HEK293T (cell line): ENCODE measurements at regions not wholly inside any gene's neighbourhood (a gene's known extent, or its start where the extent isn't known, plus 50 kb on each side); places are given as distances from the start of the nearest gene placed in this dataset.

ENCODE experiments used
- ARNT ChIP-seq: fragments of 450-650 bp; IDR thresholded peaks from 2 replicates; pipeline ENCODE4 v1.6.1; 2017; ENCODE audit warnings: mild to moderate bottlenecking
- BHLHE40 ChIP-seq: fragments of 450-650 bp; IDR thresholded peaks from 2 replicates; pipeline ENCODE4 v1.6.1; 2016; ENCODE audit warnings: mild to moderate bottlenecking, moderate library complexity, borderline replicate concordance
- FOXA1 ChIP-seq: fragments of 450-650 bp; IDR thresholded peaks from 2 replicates; pipeline ENCODE4 v1.6.1; 2016; ENCODE audit warnings: mild to moderate bottlenecking
- FOXM1 ChIP-seq: fragments of 450-650 bp; IDR thresholded peaks from 2 replicates; pipeline ENCODE4 v1.6.1; 2017; ENCODE audit warnings: mild to moderate bottlenecking, borderline replicate concordance
- L3MBTL2 ChIP-seq: fragments of 450-650 bp; conservative IDR thresholded peaks from 2 replicates; pipeline ENCODE4 v1.6.1; 2016; ENCODE audit warnings: mild to moderate bottlenecking
- LEF1 ChIP-seq: fragments of 450-650 bp; IDR thresholded peaks from 2 replicates; pipeline ENCODE4 v1.6.1; 2017; ENCODE audit warnings: mild to moderate bottlenecking, borderline replicate concordance
- PKNOX1 ChIP-seq: fragments of 450-650 bp; IDR thresholded peaks from 2 replicates; pipeline ENCODE4 v1.6.1; 2016
- SP1 ChIP-seq: fragments of 450-650 bp; IDR thresholded peaks from 2 replicates; pipeline ENCODE4 v1.6.1; 2017
- SUZ12 ChIP-seq: fragments of 450-650 bp; IDR thresholded peaks from 2 replicates; pipeline ENCODE4 v1.6.1; 2016; ENCODE audit warnings: mild to moderate bottlenecking
- ZNF384 ChIP-seq: fragments of 450-650 bp; IDR thresholded peaks from 2 replicates; pipeline ENCODE4 v1.6.1; 2016

DNA sequence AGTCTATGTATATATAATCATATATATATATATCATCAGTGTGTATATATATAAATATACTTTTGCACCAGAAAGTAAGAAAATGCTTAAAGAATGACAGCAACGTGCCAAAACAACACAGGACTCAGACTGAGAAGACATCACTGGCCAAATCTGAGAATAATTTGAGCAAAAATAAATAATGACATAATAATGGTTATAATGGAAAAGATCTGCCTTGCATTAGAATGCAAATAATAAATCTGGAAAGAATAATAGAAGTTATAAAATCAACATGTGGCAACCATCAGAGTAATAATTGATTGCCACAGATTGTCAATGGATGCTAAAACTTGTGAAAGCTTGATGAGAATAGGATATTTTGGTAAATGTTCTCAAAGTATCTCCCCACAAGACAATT, 61.5 kb upstream of the PLEKHG7 start:
- TF ChIP-seq FOXA1 = no peak
- no peak for TF ChIP-seq LEF1
- TF ChIP-seq L3MBTL2 = no peak
- no peak for TF ChIP-seq SUZ12
- no peak for TF ChIP-seq BHLHE40
- TF ChIP-seq PKNOX1 = no peak
- no peak for TF ChIP-seq ZNF384
- TF ChIP-seq SP1 = no peak
- TF ChIP-seq ARNT = no peak
- no peak for TF ChIP-seq FOXM1
